Endothelial cell of umbilical vein (primary cell): ENCODE measurements at regions not wholly inside any gene's neighbourhood (a gene's known extent, or its start where the extent isn't known, plus 50 kb on each side); places are given as distances from the start of the nearest gene placed in this dataset.

Experiments used
- BruUV-seq: library from RNA; stranded (reverse); fragments of 400-500 nt; replicated peaks from 2 replicates; lab custom pipeline; 2021; lab: Mats Ljungman, UMichigan
- CTCF ChIA-PET: fragments of 300-600, 350-600 bp; sonication (Branson Sonifier 250); formaldehyde crosslinking; loops from one replicate; lab custom pipeline; 2021; ENCODE audit warnings: antibody characterized with exemption, inconsistent platforms; lab: Charles Lee
- POLR2A ChIA-PET: fragments of 300-600, 350-600 bp; sonication (Branson Sonifier 250); formaldehyde crosslinking; loops from one replicate; lab custom pipeline; 2021; ENCODE audit warnings: antibody characterized with exemption, inconsistent platforms; lab: Charles Lee
- DNase-seq: peaks from one replicate; pipeline ENCODE4 v3.0.0-alpha.2; 2011; ENCODE audit warnings: low read depth, low spot score
- FAIRE-seq: peaks from 2 replicates; lab custom pipeline; 2011; peaks lifted over from hg19 to GRCh38; lab: Jason Lieb, UNC
- H2AFZ ChIP-seq: 2 replicates; pipeline ENCODE4 v1.6.0; 2012; ENCODE audit warnings: low read depth, low read length, control low read depth, inconsistent platforms
- H3K27ac ChIP-seq: 2 replicates; pipeline ENCODE4 v1.5.1; 2011; ENCODE audit warnings: low read depth, mild to moderate bottlenecking, control low read depth, low read length, moderate library complexity; ENCODE audit not compliant: insufficient read depth
- H3K27me3 ChIP-seq, 2 experiments: 2 replicates each; pipeline versions ENCODE4 v1.6.0 to v1.6.1; 2011; ENCODE audit warnings: low read length in 2 of 2, mixed read lengths in 1 of 2; ENCODE audit not compliant: control insufficient read depth in 2 of 2, insufficient read depth in 2 of 2
- H3K36me3 ChIP-seq, 2 experiments: 2 replicates in 1 of 2; 3 replicates in 1 of 2; pipeline ENCODE4 v1.5.1; 2011; ENCODE audit warnings: low read length in 2 of 2, mild to moderate bottlenecking in 1 of 2, moderate library complexity in 1 of 2; ENCODE audit not compliant: control insufficient read depth in 2 of 2, insufficient read depth in 2 of 2; ENCODE audit errors: extremely low read depth in 1 of 2
- H3K4me1 ChIP-seq: 3 replicates; pipeline ENCODE4 v1.5.1; 2011; ENCODE audit warnings: mild to moderate bottlenecking, low read length; ENCODE audit not compliant: control insufficient read depth, insufficient read depth; ENCODE audit errors: extremely low read depth
- H3K4me2 ChIP-seq: 2 replicates; pipeline ENCODE4 v1.6.1; 2011; ENCODE audit warnings: low read length, control low read depth, mixed read lengths; ENCODE audit not compliant: insufficient read depth
- H3K4me3 ChIP-seq, 3 experiments: fragments of 200-600 bp in 1 of 3; sonication (generic), shearing (Covaris generic) in 1 of 3; replicated peaks in 1 of 3; 2 replicates each; pipeline ENCODE4 v1.5.1; 2011 to 2016; ENCODE audit warnings: control low read depth in 3 of 3, low read length in 3 of 3, mild to moderate bottlenecking in 2 of 3, inconsistent platforms in 1 of 3, low read depth in 1 of 3, moderate library complexity in 1 of 3; ENCODE audit not compliant: insufficient read depth in 1 of 3
- H3K79me2 ChIP-seq: 2 replicates; pipeline ENCODE4 v1.6.0; 2012; ENCODE audit warnings: low read length, inconsistent platforms; ENCODE audit not compliant: control insufficient read depth, insufficient read depth
- H3K9ac ChIP-seq: replicated peaks from 2 replicates; pipeline ENCODE3; 2011; ENCODE audit warnings: low read length, control low read depth; ENCODE audit not compliant: insufficient read depth; ENCODE audit errors: extremely low read depth
- H3K9me1 ChIP-seq: replicated peaks from 3 replicates; pipeline ENCODE4 v1.6.0; 2011; ENCODE audit warnings: mild to moderate bottlenecking, low read length; ENCODE audit not compliant: control insufficient read depth, insufficient read depth; ENCODE audit errors: extremely low read depth
- H3K9me3 ChIP-seq: replicated peaks from 2 replicates; pipeline ENCODE4 v1.5.1; 2012; ENCODE audit warnings: low read length, inconsistent platforms; ENCODE audit not compliant: control insufficient read depth, insufficient read depth
- H4K20me1 ChIP-seq: replicated peaks from 2 replicates; pipeline ENCODE3; 2011; ENCODE audit warnings: mild to moderate bottlenecking, low read length; ENCODE audit not compliant: control insufficient read depth, insufficient read depth; ENCODE audit errors: extremely low read depth
- CTCF ChIP-seq, 2 donors: IDR thresholded peaks; 1 replicate in 1 of 2; 2 replicates in 1 of 2; pipeline ENCODE4 v1.5.1; 2011; ENCODE audit warnings: low read length in 2 of 2, mild to moderate bottlenecking in 2 of 2, moderate library complexity in 2 of 2, control low read depth in 1 of 2, inconsistent platforms in 1 of 2, low read depth in 1 of 2; ENCODE audit not compliant: insufficient read depth in 1 of 2; ENCODE audit errors: extremely low read depth in 1 of 2
- EZH2 ChIP-seq: IDR thresholded peaks from 2 replicates; pipeline ENCODE4 v1.6.1; 2012; ENCODE audit warnings: borderline replicate concordance, low read depth, mild to moderate bottlenecking, moderate library complexity, low read length, inconsistent platforms; ENCODE audit not compliant: severe bottlenecking
- FOS ChIP-seq: IDR thresholded peaks from 2 replicates; pipeline ENCODE4 v1.6.1; 2011; ENCODE audit warnings: mild to moderate bottlenecking, low read length, moderate library complexity, borderline replicate concordance; ENCODE audit not compliant: insufficient read depth
- GATA2 ChIP-seq: IDR thresholded peaks from 2 replicates; pipeline ENCODE4 v1.7.0; 2011; ENCODE audit warnings: low read depth, mild to moderate bottlenecking, moderate library complexity, mixed read lengths, low read length; ENCODE audit not compliant: insufficient read length, insufficient read depth
- JUN ChIP-seq: IDR thresholded peaks from 2 replicates; pipeline ENCODE4 v1.6.1; 2011; ENCODE audit warnings: borderline replicate concordance, low read depth; ENCODE audit not compliant: insufficient read length, insufficient read depth
- MAX ChIP-seq: IDR thresholded peaks from 2 replicates; pipeline ENCODE4 v1.6.1; 2011; ENCODE audit not compliant: insufficient read depth, insufficient read length
- MYC ChIP-seq: IDR thresholded peaks from one replicate; pipeline ENCODE4 v1.6.1; 2011; ENCODE audit warnings: mild to moderate bottlenecking, low read depth, low read length
- POLR2A ChIP-seq: IDR thresholded peaks from 2 replicates; pipeline ENCODE4 v1.6.1; 2012; ENCODE audit warnings: low read depth, mild to moderate bottlenecking, control low read depth, low read length
- POLR2AphosphoS5 ChIP-seq: IDR thresholded peaks from 2 replicates; pipeline ENCODE4 v1.6.1; 2012; ENCODE audit warnings: low read depth, mild to moderate bottlenecking, control low read depth, low read length, moderate library complexity; ENCODE audit not compliant: insufficient read depth
- dilution Hi-C: fragments of 300-500 bp; cut with MboI; formaldehyde crosslinking; loops from one replicate; pipeline ENCODE4 v1.15.0; 2019; ENCODE audit warnings: low sequenced_read_pairs; ENCODE audit not compliant: extremely low pct_ligation_motif_present
- intact Hi-C: fragments of 100-400 bp; cut with micrococcal nuclease; formaldehyde crosslinking; loops from one replicate; pipeline ENCODE4 v1.10.0; 2022

DNA sequence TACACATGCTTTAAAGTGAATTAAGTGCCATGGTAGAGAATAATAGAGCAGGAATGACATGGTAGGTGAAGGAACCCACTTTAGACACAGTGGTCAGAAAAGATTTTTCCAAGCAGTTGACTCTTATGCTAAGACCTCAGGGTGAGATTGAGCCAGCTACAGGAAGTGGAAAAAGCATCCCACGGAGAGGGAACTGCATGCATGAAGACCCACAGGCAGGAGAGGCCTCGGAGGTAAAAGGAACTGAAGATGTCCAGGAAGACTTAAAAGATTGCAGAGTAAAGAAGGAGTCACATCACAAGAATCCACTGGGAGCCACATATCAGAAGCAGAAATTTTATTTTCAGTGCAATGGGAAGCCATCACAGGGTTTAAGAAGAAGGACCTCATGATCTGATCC is 499.2 kb upstream of the FAM98A start:
- Histone ChIP-seq H3K4me1 (peaks cover 4% of the 10 kb centered on the region), H3K9ac (no peak overlapping the region), H3K9me1 (no peaks in the 10 kb centered on the region), H3K4me3 (no peak overlapping the region), H2AFZ (no peak overlapping the region), H3K79me2 (no peaks in the 10 kb centered on the region), H3K27ac (no peak overlapping the region), H3K27me3 (no peaks in the 10 kb centered on the region), H3K9me3 (no peaks in the 10 kb centered on the region), H4K20me1 (no peaks in the 10 kb centered on the region), H3K36me3 (no peaks in the 10 kb centered on the region), H3K4me2 (no peak overlapping the region)
- no peak for TF ChIP-seq POLR2A
- TF ChIP-seq GATA2 = no peak
- no peak for TF ChIP-seq MAX
- TF ChIP-seq CTCF (IDR thresholded peaks at IDR 0.05; ENCODE audit: extremely low read depth in 1 of 2, insufficient read depth in 1 of 2, low read depth in 1 of 2, low read length in 2 of 2) = no peak
- no peak for TF ChIP-seq POLR2AphosphoS5
- no peak for TF ChIP-seq EZH2
- TF ChIP-seq MYC = no peak
- TF ChIP-seq JUN = no peak
- TF ChIP-seq FOS = no peak
- intact Hi-C loops = loop anchor here (5.0 kb wide), 2 partner anchors 426 to 1759 kb away; no protein-coding TSS in a partner anchor
- dilution Hi-C loops = no loop called here
- BruUV-seq = no TSS peak
- no peak for DNase-seq
- CTCF ChIA-PET = interaction anchor here (1.3 to 1.8 kb wide), 2 partner anchors 1311 to 1759 kb away, joined by 4 to 5 read pairs; no protein-coding TSS in a partner anchor
- FAIRE-seq = no peak
- POLR2A ChIA-PET = no interaction called here
